GM21515 (cell line): ENCODE measurements at regions not wholly inside any gene's neighbourhood (a gene's known extent, or its start where the extent isn't known, plus 50 kb on each side); places are given as distances from the start of the nearest gene placed in this dataset.
"Not testable (repeated sequence)": the region's sequence is repeated elsewhere in the genome, so short reads cannot be mapped to it uniquely, and the experiment has no call there.

Source experiments
- ATAC-seq: cut with Tn5 transposase; IDR thresholded peaks from one replicate; pipeline ENCODE4 v1.9.1; 2021; ENCODE audit not compliant: unreplicated experiment

DNA sequence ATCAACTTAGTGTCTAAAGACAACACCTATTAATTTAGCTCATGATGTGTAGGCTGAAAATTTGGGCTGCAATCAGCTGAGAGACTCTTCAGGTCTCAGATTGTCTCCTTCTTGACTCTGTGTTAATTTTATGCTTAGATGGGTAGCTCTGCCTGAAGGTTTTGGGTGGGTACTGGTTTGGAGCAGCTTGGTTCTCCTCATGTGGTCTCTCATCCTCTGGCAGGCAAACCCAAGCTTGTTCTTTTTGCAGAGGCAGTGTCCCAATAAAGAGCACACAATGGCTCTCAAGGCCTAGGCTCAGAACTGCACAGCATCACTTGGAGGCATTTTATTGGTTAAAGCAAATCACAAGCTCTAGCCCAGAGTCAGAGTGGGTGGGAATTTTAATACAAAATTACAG, 280.6 kb downstream of the BTBD3 start:
- ATAC-seq = no peak

- ATAC-seq = no peak
These were observed 282.0 kb downstream of the BTBD3 start for GRCh38 chr20:12199703-12200102.

DNA sequence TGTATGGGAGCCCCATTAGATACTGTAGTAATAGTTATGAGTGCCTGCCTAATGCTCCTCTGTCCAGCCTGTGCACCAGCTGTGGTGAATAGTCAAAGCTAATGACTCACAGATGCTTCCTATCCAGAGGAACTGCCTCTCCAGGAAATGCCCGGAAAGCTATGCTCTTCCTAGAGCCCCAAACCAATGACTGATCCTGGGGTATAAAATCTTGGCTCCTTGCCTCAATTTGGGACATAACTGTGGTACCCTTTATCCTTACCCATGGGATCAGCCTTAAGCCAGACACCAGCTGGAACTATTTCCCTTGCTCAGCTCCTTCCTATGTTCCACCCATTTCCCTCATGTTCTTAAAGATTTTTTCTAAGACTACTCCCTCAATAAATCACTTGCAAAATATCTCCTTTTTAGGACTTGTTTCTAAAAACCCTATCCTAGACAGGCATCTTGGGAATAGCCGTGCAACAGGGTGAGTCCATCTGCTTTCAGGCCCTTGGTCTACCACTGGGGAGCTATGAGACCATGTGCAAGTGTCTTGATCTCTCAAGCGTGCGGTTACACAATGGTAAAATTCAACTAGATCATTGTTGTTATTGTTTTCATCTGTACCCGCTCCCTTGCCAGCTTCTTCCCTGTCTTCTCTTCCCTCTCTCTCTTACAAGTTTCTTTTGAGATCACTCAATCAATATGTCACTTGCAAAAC, 283.7 kb downstream of the BTBD3 start:
- no peak for ATAC-seq

- ATAC-seq = no peak
These were observed 285.7 kb downstream of the BTBD3 start for GRCh38 chr20:12203399-12203798.

- no peak for ATAC-seq
These were observed 286.3 kb downstream of the BTBD3 start for GRCh38 chr20:12203981-12204380.

DNA sequence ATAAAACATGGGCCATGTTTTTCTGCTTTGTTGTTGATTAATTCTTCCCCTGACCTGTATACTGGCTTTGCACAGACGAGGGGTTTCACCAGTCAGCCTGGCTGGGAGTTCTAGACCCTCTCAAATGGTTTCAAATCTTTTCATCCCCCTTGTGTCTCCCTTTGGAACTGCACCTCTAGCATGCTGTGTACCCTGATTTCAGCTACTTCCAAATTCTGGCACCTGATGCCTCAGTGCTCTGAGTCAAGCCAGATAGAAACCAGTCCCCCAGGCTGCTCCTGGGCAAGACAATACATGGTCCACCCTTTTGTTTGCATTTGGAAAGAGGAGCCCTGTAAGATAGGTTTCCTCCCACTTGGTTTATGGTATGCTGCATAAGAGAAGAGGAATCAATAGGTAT, 290.2 kb downstream of the BTBD3 start:
- ATAC-seq = no peak

GRCh38 chr20:12210591-12210990, 292.9 kb downstream of the BTBD3 start:
- no peak for ATAC-seq

DNA sequence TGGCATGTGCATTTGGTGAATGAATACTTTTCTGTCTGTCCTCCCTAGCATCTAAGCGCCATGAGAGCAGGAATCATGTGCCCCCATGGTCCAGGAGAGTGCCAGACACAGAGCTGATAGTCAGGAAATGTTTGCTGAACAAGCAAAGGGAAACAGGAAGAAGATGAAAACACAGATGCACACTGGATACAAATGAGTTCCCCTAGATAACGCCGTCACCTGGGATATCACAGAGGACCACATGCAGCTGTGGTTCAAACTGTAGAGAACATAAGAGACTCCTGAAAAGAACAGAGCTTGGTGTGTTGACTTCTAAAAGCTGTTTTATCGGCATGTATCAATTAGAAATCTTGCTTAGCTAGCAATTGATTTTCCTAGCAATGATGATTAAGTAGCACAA, 293.7 kb downstream of the BTBD3 start:
- ATAC-seq = no peak

- no peak for ATAC-seq
These were observed 299.7 kb downstream of the BTBD3 start for GRCh38 chr20:12217382-12217781.

DNA sequence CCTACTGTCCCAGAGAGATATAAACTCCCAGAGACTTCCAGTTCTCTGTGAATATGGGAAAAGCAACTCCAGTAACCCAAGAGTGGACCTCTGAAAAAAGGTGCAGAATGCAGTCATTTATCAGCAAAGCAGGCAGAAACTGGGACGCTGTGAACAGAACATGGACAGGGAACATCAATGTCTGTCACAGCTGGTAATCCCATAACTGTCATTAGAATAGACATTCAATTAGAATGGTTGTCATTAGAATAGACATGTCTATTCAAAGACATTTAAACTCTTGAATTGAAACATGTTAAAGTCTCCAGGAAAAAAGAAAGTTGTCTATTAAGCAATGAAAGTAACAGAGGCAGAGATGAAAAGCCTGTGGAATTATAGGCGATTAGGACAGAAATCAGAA, 302.1 kb downstream of the BTBD3 start:
- ATAC-seq = no peak

GRCh38 chr20:12223057-12223456, 305.4 kb downstream of the BTBD3 start:
- no peak for ATAC-seq

GRCh38 chr20:12225898-12226297, 308.2 kb downstream of the BTBD3 start:
- ATAC-seq = no peak

DNA sequence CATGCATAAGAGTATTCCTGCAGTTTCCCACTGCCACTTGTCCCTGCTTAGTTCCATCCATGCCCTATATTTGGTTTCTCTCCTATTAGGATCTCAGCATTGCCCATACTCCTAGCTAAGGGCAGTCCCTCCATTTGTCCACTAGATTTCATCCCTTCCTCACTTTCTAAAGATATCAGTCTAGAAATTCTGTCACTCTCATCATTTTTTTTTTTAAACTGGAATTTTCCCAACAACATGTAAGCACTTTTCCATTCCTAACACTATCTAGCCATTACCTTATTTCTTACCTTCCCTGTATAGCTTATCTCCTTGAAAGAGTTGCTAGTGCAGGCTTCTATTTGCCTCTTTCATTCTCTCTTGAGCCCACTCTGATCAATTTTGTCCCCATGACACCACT, 312.2 kb downstream of the BTBD3 start:
- no peak for ATAC-seq

DNA sequence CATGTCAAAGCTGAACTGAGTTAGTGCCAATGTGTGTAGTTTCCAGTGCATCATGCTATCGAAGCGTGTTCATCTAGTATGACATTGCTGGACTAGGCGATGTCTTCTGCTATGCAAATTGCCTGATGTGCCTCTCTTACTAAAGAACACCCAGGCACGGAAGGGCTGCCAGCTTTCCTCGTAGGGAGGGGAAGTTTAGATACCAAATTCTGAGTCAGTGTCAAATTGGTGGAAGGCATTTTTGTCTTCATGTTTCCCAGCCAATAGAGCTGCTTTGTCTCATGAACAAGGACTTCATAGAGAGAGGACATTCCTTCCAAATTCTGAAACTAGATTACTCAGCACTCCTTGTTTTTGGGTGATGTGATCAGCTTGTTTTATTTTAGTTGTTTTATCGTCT, 320.1 kb downstream of the BTBD3 start:
- no peak for ATAC-seq

- ATAC-seq = no peak
These were observed 323.4 kb downstream of the BTBD3 start for GRCh38 chr20:12241065-12241464.

DNA sequence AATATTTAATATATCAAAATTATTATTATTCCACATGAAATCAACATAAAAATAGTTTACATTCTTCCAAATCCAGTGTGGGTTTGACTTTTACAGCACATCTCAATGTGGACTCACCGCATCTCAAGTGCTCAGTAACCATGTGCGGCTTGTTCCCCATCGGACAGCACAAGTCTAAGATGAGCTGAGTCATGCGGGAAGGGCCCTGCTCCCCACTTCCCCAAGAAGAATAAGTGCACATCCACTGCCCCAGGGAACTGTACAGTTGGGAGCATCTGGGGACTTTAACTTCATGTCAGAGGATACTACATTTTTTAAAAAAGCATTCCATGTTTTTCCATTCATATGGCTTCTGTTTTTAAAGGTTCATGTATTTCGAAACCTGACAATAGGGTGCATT, 325.6 kb downstream of the BTBD3 start:
- no peak for ATAC-seq

- ATAC-seq = no peak
These were observed 330.8 kb downstream of the BTBD3 start for GRCh38 chr20:12248481-12248880.

DNA sequence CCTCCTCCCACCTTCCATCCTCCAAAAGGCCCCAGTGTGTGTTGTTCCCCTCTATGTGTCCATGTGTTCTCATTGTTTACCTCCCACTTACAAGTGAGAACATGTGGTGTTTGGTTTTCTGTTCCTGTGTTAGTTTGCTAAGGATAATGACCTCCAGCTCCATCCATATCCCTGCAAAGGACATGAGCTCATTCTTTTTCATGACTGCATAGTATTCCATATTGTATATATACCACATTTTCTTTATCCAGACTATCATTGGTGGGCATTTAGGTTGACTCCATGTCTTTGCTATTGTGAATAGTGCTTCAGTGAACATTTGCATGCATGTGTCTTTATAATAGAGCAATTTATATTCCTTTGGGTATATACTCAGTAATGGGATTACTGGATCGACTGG, 333.0 kb downstream of the BTBD3 start:
- ATAC-seq = not testable (repeated sequence)

- no peak for ATAC-seq
These were observed 335.1 kb downstream of the BTBD3 start for GRCh38 chr20:12252793-12253192.

GRCh38 chr20:12255461-12255970, 337.8 kb downstream of the BTBD3 start:
- no peak for ATAC-seq

DNA sequence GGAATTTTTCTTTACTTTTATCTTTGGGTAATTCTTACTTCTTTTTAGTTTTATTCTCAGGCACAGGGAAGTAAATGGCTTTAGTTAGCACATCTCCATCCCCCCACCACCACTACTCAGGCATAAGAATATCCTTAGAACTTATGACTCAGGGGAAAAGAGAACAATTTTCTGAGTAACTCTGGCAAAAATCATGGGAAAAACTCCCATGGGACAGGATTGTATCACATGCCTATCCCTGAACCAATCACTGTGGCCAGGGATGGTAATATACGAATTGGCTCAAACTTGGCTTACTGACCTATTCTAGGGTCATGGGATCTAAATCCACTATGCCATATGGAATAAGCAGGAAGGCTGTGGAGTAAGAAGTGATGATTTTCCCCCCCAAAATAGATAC, 339.1 kb downstream of the BTBD3 start:
- no peak for ATAC-seq

- ATAC-seq = no peak
These were observed 345.1 kb downstream of the BTBD3 start for GRCh38 chr20:12262747-12263146.

DNA sequence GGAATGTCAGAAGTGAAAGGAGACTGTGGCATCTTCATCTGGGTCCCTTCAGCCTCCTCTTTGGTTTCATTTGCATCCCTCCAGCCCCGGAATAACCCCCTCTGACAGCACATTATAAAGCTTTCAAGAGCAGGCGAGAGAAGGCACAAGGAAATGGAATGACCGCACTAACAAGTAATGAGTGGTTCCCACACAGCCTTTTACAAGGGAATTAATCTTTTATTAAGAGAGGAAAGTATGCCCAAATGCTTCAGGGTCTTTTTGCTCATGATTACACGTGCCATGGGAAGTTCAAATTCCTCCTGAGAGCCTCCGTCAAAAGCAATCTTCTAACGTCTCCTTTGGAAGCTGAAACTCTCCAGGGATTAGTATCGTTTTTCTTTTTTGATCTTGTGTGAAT, 347.0 kb downstream of the BTBD3 start:
- ATAC-seq = no peak
